GM12878 (cell line): ENCODE measurements at regions not wholly inside any gene's neighbourhood (a gene's known extent, or its start where the extent isn't known, plus 50 kb on each side); places are given as distances from the start of the nearest gene placed in this dataset.

Experiments
- ATF2 ChIP-seq: IDR thresholded peaks from 2 replicates; pipeline ENCODE4 v1.6.1; 2012; ENCODE audit warnings: low read length, inconsistent platforms
- EZH2 ChIP-seq: IDR thresholded peaks from 2 replicates; pipeline ENCODE4 v1.6.1; 2012; ENCODE audit warnings: low read depth, mild to moderate bottlenecking, control low read depth, inconsistent platforms, low read length, borderline replicate concordance; ENCODE audit not compliant: control insufficient read depth
- HSF1 ChIP-seq: fragments of 150-350 bp; IDR thresholded peaks from 2 replicates; pipeline ENCODE4 v1.6.1; 2014; ENCODE audit warnings: mild to moderate bottlenecking, low read depth, low read length
- KAT2A ChIP-seq: conservative IDR thresholded peaks from 2 replicates; pipeline ENCODE4 v1.6.1; 2011; ENCODE audit warnings: low read depth, low read length; ENCODE audit not compliant: control insufficient read depth
- MEF2B ChIP-seq: fragments of 450-650 bp; IDR thresholded peaks from 2 replicates; pipeline ENCODE4 v1.6.1; 2018; ENCODE audit warnings: mild to moderate bottlenecking, moderate library complexity; ENCODE audit not compliant: partially characterized antibody, poor library complexity, severe bottlenecking
- SRF ChIP-seq, 2 experiments: IDR thresholded peaks; 2 replicates each; pipeline ENCODE4 v1.6.1; 2011; ENCODE audit warnings: low read depth in 2 of 2, low read length in 2 of 2, mild to moderate bottlenecking in 1 of 2, moderate library complexity in 1 of 2
- ZBTB4 ChIP-seq: fragments of 450-650 bp; formaldehyde crosslinking; IDR thresholded peaks from 2 replicates; pipeline ENCODE4 v1.4.0; 2022; ENCODE audit warnings: mild to moderate bottlenecking, moderate library complexity
- ZNF274 ChIP-seq: IDR thresholded peaks from one replicate; pipeline ENCODE4 v1.8.0; 2011; ENCODE audit not compliant: insufficient read length, insufficient read depth
- ZNF622 ChIP-seq: fragments of 450-650 bp; IDR thresholded peaks from 2 replicates; pipeline ENCODE4 v1.6.1; 2017; ENCODE audit warnings: mild to moderate bottlenecking, inconsistent platforms

GRCh38 chrX:44643723-44644122 lies 101.1 kb upstream of the FUNDC1 start (continued):
- TF ChIP-seq SRF (IDR thresholded peaks at IDR 0.05; ENCODE audit: low read depth in 2 of 2, low read length in 2 of 2) (no peak), ZNF622 (no peak), HSF1 (no peak), ZBTB4 (CRISPR knock-in tag) (no peak), KAT2A (no peak), ATF2 (no peak), MEF2B (no peak), ZNF274 (no peak), EZH2 (no peak)
- TF ChIP-seq, all 136 proteins: peak for 0
